HUES64 (cell line): ENCODE measurements at regions not wholly inside any gene's neighbourhood (a gene's known extent, or its start where the extent isn't known, plus 50 kb on each side); places are given as distances from the start of the nearest gene placed in this dataset.

Source experiments
- H3K27ac ChIP-seq: 2 replicates; pipeline ENCODE4 v1.7.0; 2013; ENCODE audit warnings: low read depth, low read length, inconsistent platforms
- H3K27me3 ChIP-seq: 2 replicates; pipeline ENCODE4 v1.6.1; 2013; ENCODE audit warnings: mild to moderate bottlenecking, low read length; ENCODE audit not compliant: insufficient read depth
- H3K36me3 ChIP-seq: 2 replicates; pipeline ENCODE4 v1.6.1; 2013; ENCODE audit warnings: mild to moderate bottlenecking, low read length; ENCODE audit not compliant: insufficient read depth
- H3K4me1 ChIP-seq: 2 replicates; pipeline ENCODE4 v1.6.1; 2013; ENCODE audit warnings: mild to moderate bottlenecking, low read length, moderate library complexity; ENCODE audit not compliant: insufficient read depth
- H3K4me3 ChIP-seq: 2 replicates; pipeline ENCODE4 v1.5.1; 2013; ENCODE audit warnings: mild to moderate bottlenecking, low read length, moderate library complexity
- H3K9ac ChIP-seq: 2 replicates; pipeline ENCODE4 v1.6.1; 2013; ENCODE audit warnings: mild to moderate bottlenecking, low read depth, low read length
- H3K9me3 ChIP-seq: 2 replicates; pipeline ENCODE4 v1.6.1; 2013; ENCODE audit warnings: low read depth, low read length; ENCODE audit not compliant: insufficient read depth
- WGBS: fragments of 150-250, 120-280 bp; methylation state at CpG from one replicate; pipeline ENCODE4 v1.1.7; 2013; ENCODE audit warnings: missing lambda C conversion rate; 5-methylcytosine and 5-hydroxymethylcytosine counted together

DNA sequence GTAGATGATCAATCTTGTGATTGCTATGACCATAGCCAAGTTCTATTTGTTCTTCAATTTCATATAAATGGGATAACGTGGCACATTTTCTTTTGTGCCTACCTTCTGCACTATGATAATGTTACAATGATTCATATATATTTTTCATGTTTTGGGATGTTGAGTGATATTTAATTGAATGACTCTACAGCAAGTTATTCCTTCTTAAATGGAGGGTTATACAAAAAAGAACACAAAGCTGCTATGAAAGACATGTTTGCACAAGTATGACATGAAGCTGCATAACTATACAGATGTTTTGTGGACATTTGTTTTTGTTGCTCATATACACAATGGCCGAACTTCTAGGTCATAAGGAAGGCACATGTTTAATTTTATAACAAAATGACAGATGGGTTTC lies 356.2 kb downstream of the CBLN2 start:
- Histone ChIP-seq H3K9ac (no peak overlapping the region), H3K4me3 (no peak overlapping the region), H3K27ac (no peak overlapping the region), H3K36me3 (no peaks in the 10 kb centered on the region), H3K4me1 (no peaks in the 10 kb centered on the region), H3K27me3 (no peaks in the 10 kb centered on the region), H3K9me3 (peaks cover 70% of the 10 kb centered on the region)
- 86% methylated on average over 1 of the region's 2 CpGs for WGBS

DNA sequence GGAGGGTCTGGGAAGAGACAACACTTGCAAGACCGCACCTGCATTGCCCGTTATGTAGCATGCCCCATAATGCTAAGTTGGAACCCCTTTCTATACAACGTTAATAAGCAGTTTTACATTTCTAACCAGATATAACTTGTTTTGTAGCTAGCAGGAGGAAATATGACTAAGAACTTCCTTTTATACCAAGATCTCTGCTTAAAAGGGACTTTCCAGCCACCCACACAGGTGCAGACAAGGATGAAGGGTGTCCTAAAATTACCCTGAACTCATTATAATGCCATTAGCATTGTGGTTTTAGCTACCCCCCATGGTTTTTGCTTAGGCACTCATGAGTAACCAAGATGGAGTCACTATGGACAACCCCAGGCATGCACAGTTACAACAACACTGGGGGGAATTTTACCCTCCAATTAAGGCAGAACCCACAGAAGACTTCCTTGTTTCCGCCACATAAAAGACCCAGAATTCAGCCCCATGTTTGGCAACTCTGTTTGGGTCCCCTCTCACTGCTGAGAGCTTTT lies 362.8 kb downstream of the CBLN2 start:
- Histone ChIP-seq H3K27ac (no peak overlapping the region), H3K9ac (no peak overlapping the region), H3K4me3 (no peak overlapping the region), H3K4me1 (no peaks in the 10 kb centered on the region), H3K9me3 (peaks cover 93% of the 10 kb centered on the region), H3K36me3 (no peaks in the 10 kb centered on the region), H3K27me3 (no peaks in the 10 kb centered on the region)
- 77% methylated on average over 3 of the region's 4 CpGs for WGBS

DNA sequence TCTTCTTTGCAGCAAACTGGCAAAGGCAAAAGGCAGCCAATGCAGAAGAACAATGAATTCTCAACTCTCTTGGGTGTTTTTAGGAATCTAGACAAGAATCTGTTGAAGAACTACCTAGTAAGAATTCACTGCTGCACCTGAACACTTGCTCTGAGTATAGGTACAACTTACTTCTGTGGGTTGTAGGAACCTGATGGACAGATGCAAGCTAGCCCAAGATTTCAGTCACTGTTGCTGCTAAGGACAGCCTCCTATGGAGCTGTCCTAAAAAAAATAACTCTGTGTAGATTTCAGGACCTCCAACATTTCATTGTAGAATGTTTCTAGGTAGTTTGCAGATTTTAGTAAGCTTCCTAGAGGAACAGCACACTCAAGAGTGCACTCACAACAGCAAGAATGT lies 363.5 kb downstream of the CBLN2 start:
- Histone ChIP-seq H3K4me1 (no peaks in the 10 kb centered on the region), H3K4me3 (no peak overlapping the region), H3K36me3 (no peaks in the 10 kb centered on the region), H3K9ac (no peak overlapping the region), H3K27ac (no peak overlapping the region), H3K27me3 (no peaks in the 10 kb centered on the region), H3K9me3 (peaks cover 93% of the 10 kb centered on the region)

- no peaks in the 10 kb centered on the region for H3K36me3 ChIP-seq
Measured at GRCh38 chr18:72174972-72175649, 369.0 kb downstream of the CBLN2 start.

GRCh38 chr18:72171596-72171995 lies 372.5 kb downstream of the CBLN2 start:
- 67% methylated on average over 2 of the region's 2 CpGs for WGBS
- Histone ChIP-seq H3K36me3 (no peaks in the 10 kb centered on the region), H3K9ac (no peak overlapping the region), H3K4me3 (no peak overlapping the region), H3K27ac (no peak overlapping the region), H3K27me3 (no peaks in the 10 kb centered on the region), H3K4me1 (no peaks in the 10 kb centered on the region), H3K9me3 (peaks cover 96% of the 10 kb centered on the region)

More at GRCh38 chr18:72174972-72175649, 369.0 kb downstream of the CBLN2 start:
- WGBS: 49% methylated on average over 3 of the region's 3 CpGs
- H3K27me3 ChIP-seq: no peaks in the 10 kb centered on the region
- no peak overlapping the region for H3K27ac ChIP-seq
- peaks cover 95% of the 10 kb centered on the region for H3K9me3 ChIP-seq
- no peaks in the 10 kb centered on the region for H3K4me1 ChIP-seq
- no peak overlapping the region for H3K4me3 ChIP-seq
- H3K9ac ChIP-seq: no peak overlapping the region

- Histone ChIP-seq H3K4me3 (no peak overlapping the region), H3K27me3 (no peaks in the 10 kb centered on the region), H3K36me3 (no peaks in the 10 kb centered on the region), H3K9me3 (peaks cover 92% of the 10 kb centered on the region), H3K9ac (no peak overlapping the region), H3K4me1 (no peaks in the 10 kb centered on the region), H3K27ac (no peak overlapping the region)
- WGBS: 20% methylated on average over 1 of the region's 1 CpG
Measured at GRCh38 chr18:72161691-72162090, 382.5 kb downstream of the CBLN2 start.

- 80% methylated on average over 5 of the region's 5 CpGs for WGBS
- Histone ChIP-seq H3K4me3 (no peak overlapping the region), H3K36me3 (no peaks in the 10 kb centered on the region), H3K27ac (no peak overlapping the region), H3K9me3 (peaks cover 92% of the 10 kb centered on the region), H3K9ac (no peak overlapping the region), H3K4me1 (no peaks in the 10 kb centered on the region), H3K27me3 (no peaks in the 10 kb centered on the region)
Measured at GRCh38 chr18:72160510-72161445, 383.4 kb downstream of the CBLN2 start.

- WGBS: 91% methylated on average over 5 of the region's 5 CpGs
- H3K27ac ChIP-seq: no peak overlapping the region
- H3K27me3 ChIP-seq: no peaks in the 10 kb centered on the region
- no peaks in the 10 kb centered on the region for H3K36me3 ChIP-seq
- no peaks in the 10 kb centered on the region for H3K4me1 ChIP-seq
- H3K4me3 ChIP-seq: no peak overlapping the region
- peaks cover 92% of the 10 kb centered on the region for H3K9me3 ChIP-seq
- H3K9ac ChIP-seq: no peak overlapping the region
Measured at GRCh38 chr18:72155327-72155726, 388.8 kb downstream of the CBLN2 start.

GRCh38 chr18:72154926-72155325 lies 389.2 kb downstream of the CBLN2 start:
- WGBS: 80% methylated on average over 1 of the region's 2 CpGs
- Histone ChIP-seq H3K9me3 (peaks cover 92% of the 10 kb centered on the region), H3K27ac (no peak overlapping the region), H3K4me3 (no peak overlapping the region), H3K36me3 (no peaks in the 10 kb centered on the region), H3K27me3 (no peaks in the 10 kb centered on the region), H3K9ac (no peak overlapping the region), H3K4me1 (no peaks in the 10 kb centered on the region)

- H3K36me3 ChIP-seq: no peaks in the 10 kb centered on the region
- H3K4me1 ChIP-seq: no peaks in the 10 kb centered on the region
- WGBS: 93% methylated on average over 6 of the region's 6 CpGs
- H3K4me3 ChIP-seq: no peak overlapping the region
- no peaks in the 10 kb centered on the region for H3K27me3 ChIP-seq
- no peak overlapping the region for H3K9ac ChIP-seq
- no peak overlapping the region for H3K27ac ChIP-seq
- peaks cover 90% of the 10 kb centered on the region for H3K9me3 ChIP-seq
Measured at GRCh38 chr18:72152935-72153334, 391.2 kb downstream of the CBLN2 start.

GRCh38 chr18:72147830-72148229 lies 396.3 kb downstream of the CBLN2 start:
- Histone ChIP-seq H3K36me3 (no peaks in the 10 kb centered on the region), H3K9ac (no peak overlapping the region), H3K27ac (no peak overlapping the region), H3K4me1 (no peaks in the 10 kb centered on the region), H3K4me3 (no peak overlapping the region), H3K27me3 (no peaks in the 10 kb centered on the region), H3K9me3 (peaks cover 89% of the 10 kb centered on the region)
- WGBS: 94% methylated on average over 1 of the region's 3 CpGs
